ENCODE measurements at regions not wholly inside any gene's neighbourhood (a gene's known extent, or its start where the extent isn't known, plus 50 kb on each side); places are given as distances from the start of the nearest gene placed in this dataset.

DNA sequence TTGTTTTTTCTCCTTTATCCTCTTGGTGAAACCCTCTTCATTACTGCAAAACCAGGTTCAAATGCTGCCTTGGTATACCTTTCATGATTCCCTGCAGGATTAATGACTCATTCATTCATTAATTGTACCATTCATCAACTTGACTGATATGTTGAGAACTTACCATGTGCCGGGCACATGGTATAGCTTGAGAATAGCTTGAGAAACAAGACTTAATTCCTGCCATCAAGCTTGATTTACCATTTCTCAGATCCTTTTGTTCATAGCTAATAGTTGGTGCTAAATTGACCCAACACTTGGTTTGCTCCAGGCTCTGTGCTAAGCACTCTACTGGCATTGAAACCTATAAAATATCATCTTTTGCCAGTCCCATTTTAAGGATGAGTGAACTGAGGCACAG, 165.7 kb downstream of the YIPF5 start:
- no peak for TF ChIP-seq POLR2A (IDR thresholded peaks at IDR 0.05; ENCODE audit: low read depth, low read length)
- no peak for TF ChIP-seq SPI1 (IDR thresholded peaks at IDR 0.05; ENCODE audit: low read depth, low read length)
- TF ChIP-seq POLR2AphosphoS5 (IDR thresholded peaks at IDR 0.05; ENCODE audit: low read depth, low read length) = no peak
- TF ChIP-seq POU2F2 (IDR thresholded peaks at IDR 0.05; ENCODE audit: low read depth, low read length) = no peak
- no peak for TF ChIP-seq TAF1 (IDR thresholded peaks at IDR 0.05; ENCODE audit: low read depth, low read length)
- TF ChIP-seq PAX5 (IDR thresholded peaks at IDR 0.05; ENCODE audit: insufficient read depth, low read length, severe bottlenecking) = no peak

Data from GM12891 (cell line).